ENCODE measurements at regions not wholly inside any gene's neighbourhood (a gene's known extent, or its start where the extent isn't known, plus 50 kb on each side); places are given as distances from the start of the nearest gene placed in this dataset.

DNA sequence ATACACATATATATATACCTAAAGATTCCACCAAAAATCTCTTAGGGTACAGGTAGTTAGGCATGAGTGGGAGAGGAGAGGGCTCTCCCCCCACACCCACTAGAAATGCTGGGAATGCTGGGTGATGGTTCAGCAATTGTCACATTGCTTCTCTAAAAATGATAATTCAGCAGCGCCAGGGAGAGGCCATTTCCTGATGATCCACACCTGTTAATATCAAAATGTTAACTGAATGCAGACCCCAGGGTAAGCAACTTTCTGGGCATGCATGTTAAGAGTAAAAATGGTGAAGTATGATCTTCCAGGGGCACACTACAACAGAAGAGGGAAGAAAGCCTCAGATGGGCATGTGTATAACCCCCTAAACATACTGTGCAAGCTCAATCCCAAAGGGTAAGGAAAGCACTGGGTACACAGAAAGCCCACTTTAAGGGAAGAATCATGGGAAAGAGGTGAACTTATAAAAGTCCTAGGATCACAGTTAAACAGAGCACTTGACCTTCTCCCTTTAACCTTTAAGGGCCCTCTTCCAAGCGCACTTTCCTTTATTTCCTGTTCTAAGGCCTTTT is 67.6 kb upstream of the GNAZ start:
- Histone ChIP-seq H3K4me2 (ENCODE audit: low read depth, low read length, poor library complexity, severe bottlenecking) (no peak overlapping the region), H3K9me3 (ENCODE audit: insufficient read depth, low read length) (0 out of 2 replicates have a peak, but pooled peaks cover 3% of the 10 kb centered on the region), H3K27me3 (ENCODE audit: low read length) (no peaks in the 10 kb centered on the region), H3K27ac (ENCODE audit: low read depth, low read length) (no peak overlapping the region), H3K79me2 (ENCODE audit: insufficient read depth, low read length) (no peaks in the 10 kb centered on the region), H4K20me1 (ENCODE audit: low read depth, low read length) (no peaks in the 10 kb centered on the region), H3F3A (ENCODE audit: insufficient read depth) (no peaks in the 10 kb centered on the region), H3K36me3 (ENCODE audit: low read length) (no peaks in the 10 kb centered on the region), H3K4me3 (ENCODE audit: insufficient read depth, low read length, poor library complexity, severe bottlenecking) (no peak overlapping the region), H3K9me2 (replicated peaks; ENCODE audit: insufficient read depth, low read length) (no peaks in the 10 kb centered on the region), H3K9ac (ENCODE audit: low read length) (no peak overlapping the region), H2AFZ (ENCODE audit: low read depth, low read length, severe bottlenecking) (no peak overlapping the region)
- no peak for TF ChIP-seq EZH2phosphoT487 (conservative IDR thresholded peaks at IDR 0.05; ENCODE audit: low read length)
- TF ChIP-seq, protein P1, sequence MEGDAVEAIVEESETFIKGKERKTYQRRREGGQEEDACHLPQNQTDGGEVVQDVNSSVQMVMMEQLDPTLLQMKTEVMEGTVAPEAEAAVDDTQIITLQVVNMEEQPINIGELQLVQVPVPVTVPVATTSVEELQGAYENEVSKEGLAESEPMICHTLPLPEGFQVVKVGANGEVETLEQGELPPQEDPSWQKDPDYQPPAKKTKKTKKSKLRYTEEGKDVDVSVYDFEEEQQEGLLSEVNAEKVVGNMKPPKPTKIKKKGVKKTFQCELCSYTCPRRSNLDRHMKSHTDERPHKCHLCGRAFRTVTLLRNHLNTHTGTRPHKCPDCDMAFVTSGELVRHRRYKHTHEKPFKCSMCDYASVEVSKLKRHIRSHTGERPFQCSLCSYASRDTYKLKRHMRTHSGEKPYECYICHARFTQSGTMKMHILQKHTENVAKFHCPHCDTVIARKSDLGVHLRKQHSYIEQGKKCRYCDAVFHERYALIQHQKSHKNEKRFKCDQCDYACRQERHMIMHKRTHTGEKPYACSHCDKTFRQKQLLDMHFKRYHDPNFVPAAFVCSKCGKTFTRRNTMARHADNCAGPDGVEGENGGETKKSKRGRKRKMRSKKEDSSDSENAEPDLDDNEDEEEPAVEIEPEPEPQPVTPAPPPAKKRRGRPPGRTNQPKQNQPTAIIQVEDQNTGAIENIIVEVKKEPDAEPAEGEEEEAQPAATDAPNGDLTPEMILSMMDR (IDR thresholded peaks at IDR 0.05; ENCODE audit: insufficient read depth, low read length, poor library complexity, severe bottlenecking): no peak

DNA sequence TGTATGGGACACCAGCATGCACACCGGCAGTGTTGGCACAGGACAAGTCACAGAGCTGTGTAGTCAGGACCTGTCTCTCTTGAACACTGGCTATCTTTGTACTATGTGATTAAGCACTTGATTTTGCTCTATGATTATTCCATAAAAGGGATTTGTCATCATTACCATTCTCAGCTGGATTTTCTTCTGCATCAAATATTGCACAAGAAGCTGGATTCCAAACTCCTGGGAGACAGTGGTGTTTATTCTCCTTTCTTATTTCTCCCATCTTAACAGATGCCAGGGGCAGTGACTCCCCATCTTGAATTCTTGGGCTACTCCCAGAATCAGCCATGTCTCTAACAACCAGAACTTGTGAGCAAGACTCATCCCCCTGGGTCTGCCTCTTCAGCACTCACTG is 62.5 kb upstream of the GNAZ start:
- Histone ChIP-seq H3K27ac (ENCODE audit: low read depth, low read length) (no peak overlapping the region), H2AFZ (ENCODE audit: low read depth, low read length, severe bottlenecking) (no peak overlapping the region), H3K79me2 (ENCODE audit: insufficient read depth, low read length) (no peaks in the 10 kb centered on the region), H3K4me3 (ENCODE audit: insufficient read depth, low read length, poor library complexity, severe bottlenecking) (no peak overlapping the region), H4K20me1 (ENCODE audit: low read depth, low read length) (no peaks in the 10 kb centered on the region), H3K4me2 (ENCODE audit: low read depth, low read length, poor library complexity, severe bottlenecking) (no peak overlapping the region), H3K36me3 (ENCODE audit: low read length) (no peaks in the 10 kb centered on the region), H3K9me2 (replicated peaks; ENCODE audit: insufficient read depth, low read length) (no peaks in the 10 kb centered on the region), H3K27me3 (ENCODE audit: low read length) (no peaks in the 10 kb centered on the region), H3K9me3 (ENCODE audit: insufficient read depth, low read length) (no peaks in the 10 kb centered on the region), H3K9ac (ENCODE audit: low read length) (no peak overlapping the region), H3F3A (ENCODE audit: insufficient read depth) (no peaks in the 10 kb centered on the region)
- no peak for TF ChIP-seq EZH2phosphoT487 (conservative IDR thresholded peaks at IDR 0.05; ENCODE audit: low read length)
- TF ChIP-seq, protein P1 (IDR thresholded peaks at IDR 0.05; ENCODE audit: insufficient read depth, low read length, poor library complexity, severe bottlenecking): no peak

DNA sequence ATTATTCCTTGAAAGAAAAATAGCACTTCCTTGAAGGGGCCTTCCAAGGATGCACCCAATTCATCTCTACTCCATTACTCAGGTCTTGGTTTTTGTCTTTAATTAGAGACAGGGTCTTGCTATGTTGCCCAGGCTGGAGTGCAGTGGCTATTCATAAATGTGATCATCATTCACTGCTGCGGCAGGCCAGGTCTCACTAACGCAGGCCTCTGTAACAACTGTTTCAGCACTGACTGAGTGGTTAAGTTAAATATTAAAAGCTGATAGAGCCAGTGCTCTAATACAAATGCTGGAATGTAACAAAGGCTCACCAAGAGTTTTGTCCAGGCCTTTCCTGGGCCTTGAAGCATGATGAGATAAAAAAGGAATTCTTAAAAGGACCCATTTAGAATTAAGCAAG is 61.4 kb upstream of the GNAZ start:
- Histone ChIP-seq H3K4me3 (ENCODE audit: insufficient read depth, low read length, poor library complexity, severe bottlenecking) (no peak overlapping the region), H2AFZ (ENCODE audit: low read depth, low read length, severe bottlenecking) (no peak overlapping the region), H3K36me3 (ENCODE audit: low read length) (no peaks in the 10 kb centered on the region), H4K20me1 (ENCODE audit: low read depth, low read length) (no peaks in the 10 kb centered on the region), H3F3A (ENCODE audit: insufficient read depth) (no peaks in the 10 kb centered on the region), H3K4me2 (ENCODE audit: low read depth, low read length, poor library complexity, severe bottlenecking) (no peak overlapping the region), H3K79me2 (ENCODE audit: insufficient read depth, low read length) (no peaks in the 10 kb centered on the region), H3K27ac (ENCODE audit: low read depth, low read length) (no peak overlapping the region), H3K9ac (ENCODE audit: low read length) (no peak overlapping the region), H3K27me3 (ENCODE audit: low read length) (no peaks in the 10 kb centered on the region), H3K9me2 (replicated peaks; ENCODE audit: insufficient read depth, low read length) (no peaks in the 10 kb centered on the region), H3K9me3 (ENCODE audit: insufficient read depth, low read length) (no peaks in the 10 kb centered on the region)
- TF ChIP-seq EZH2phosphoT487 (conservative IDR thresholded peaks at IDR 0.05; ENCODE audit: low read length): no peak
- TF ChIP-seq, protein P1 (IDR thresholded peaks at IDR 0.05; ENCODE audit: insufficient read depth, low read length, poor library complexity, severe bottlenecking): no peak
